Activated CD8-positive, alpha-beta memory T cell treated with anti-CD3 and anti-CD28 coated beads for 48 hours (primary cell): ENCODE measurements at regions not wholly inside any gene's neighbourhood (a gene's known extent, or its start where the extent isn't known, plus 50 kb on each side); places are given as distances from the start of the nearest gene placed in this dataset.

Source experiments
- DNase-seq, 3 experiments: peaks; one replicate each; pipeline ENCODE4 v3.0.0-alpha.2; 2020; ENCODE audit warnings: low read depth in 2 of 3, low spot score in 2 of 3

- no peak for DNase-seq
Measured at GRCh38 chr22:23414727-23415489, 165.2 kb downstream of the IGLL1 start.

- no peak for DNase-seq
Measured at GRCh38 chr22:23411739-23412138, 168.4 kb downstream of the IGLL1 start.

- no peak for DNase-seq
Measured at GRCh38 chr22:23410411-23410810, 169.7 kb downstream of the IGLL1 start.

DNA sequence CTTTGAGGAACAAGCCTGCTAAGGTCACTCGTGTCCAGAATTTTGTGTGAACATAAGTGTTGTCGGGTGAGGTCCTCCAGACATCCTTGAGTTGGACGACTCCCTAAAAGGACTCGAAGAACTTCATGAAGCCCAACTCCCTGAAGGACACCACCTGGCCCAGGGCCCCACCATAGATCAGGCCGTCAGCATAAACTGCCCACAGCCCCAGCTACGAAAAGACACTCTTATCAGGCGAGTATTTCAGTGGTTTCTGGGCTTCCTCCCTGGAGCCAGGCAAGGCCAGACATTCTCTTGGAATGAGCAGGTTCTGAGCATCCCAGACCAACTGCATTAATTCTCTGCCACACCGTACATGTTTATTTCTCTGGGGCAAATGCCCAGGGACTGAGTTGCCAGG is 170.1 kb downstream of the IGLL1 start:
- no peak for DNase-seq

- no peak for DNase-seq
Measured at GRCh38 chr22:23408321-23408720, 171.8 kb downstream of the IGLL1 start.

- DNase-seq, result no peak
Measured at GRCh38 chr22:23405366-23405851, 174.7 kb downstream of the IGLL1 start.

- no peak for DNase-seq
Measured at GRCh38 chr22:23404689-23405365, 175.3 kb downstream of the IGLL1 start.

DNA sequence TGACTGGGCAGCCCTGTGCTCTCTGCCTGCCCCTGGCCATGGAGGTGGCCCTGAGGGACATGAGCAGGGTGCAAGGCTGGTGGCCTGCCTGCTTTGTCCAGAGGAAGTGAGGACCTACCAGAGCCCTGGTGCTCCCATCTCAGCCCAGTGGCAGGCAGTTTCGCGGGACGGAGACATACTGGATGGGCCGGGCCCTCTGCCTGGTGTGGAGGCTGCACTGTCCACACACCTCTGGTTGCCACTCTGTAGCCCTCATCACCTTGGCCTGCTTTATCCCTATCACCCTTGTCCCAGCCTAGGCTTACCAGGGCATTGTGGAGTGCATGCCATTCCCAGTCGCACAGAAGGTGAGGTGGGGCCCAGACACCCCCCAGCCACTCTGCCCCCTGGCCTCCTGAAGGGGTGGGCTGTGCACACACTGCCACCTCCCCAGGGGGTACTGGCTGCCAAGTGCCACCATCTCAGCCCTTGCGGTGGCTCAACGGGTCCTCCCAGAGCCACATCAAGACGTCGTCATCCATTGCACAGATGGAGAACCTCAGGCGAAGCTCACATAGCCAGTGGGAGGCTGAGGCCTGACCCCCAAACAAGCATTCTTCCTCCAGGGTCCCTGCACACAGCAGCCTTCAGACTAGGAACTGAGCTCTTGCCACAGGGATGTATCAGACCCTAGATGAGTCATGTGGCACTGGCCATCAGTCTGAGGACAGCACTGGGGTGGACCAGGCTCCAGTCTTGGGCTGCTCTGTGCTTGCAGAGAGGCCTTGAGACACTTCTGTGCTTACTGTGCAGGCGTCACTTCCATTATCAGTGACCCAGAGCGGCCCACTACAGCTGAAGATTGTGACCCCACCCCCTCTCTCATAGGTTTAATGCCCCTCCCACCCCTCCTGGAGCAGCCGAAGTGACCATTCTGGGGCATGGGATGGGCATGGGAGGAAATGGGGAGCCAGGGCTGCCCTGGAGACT is 176.1 kb downstream of the IGLL1 start:
- DNase-seq, result no peak

DNA sequence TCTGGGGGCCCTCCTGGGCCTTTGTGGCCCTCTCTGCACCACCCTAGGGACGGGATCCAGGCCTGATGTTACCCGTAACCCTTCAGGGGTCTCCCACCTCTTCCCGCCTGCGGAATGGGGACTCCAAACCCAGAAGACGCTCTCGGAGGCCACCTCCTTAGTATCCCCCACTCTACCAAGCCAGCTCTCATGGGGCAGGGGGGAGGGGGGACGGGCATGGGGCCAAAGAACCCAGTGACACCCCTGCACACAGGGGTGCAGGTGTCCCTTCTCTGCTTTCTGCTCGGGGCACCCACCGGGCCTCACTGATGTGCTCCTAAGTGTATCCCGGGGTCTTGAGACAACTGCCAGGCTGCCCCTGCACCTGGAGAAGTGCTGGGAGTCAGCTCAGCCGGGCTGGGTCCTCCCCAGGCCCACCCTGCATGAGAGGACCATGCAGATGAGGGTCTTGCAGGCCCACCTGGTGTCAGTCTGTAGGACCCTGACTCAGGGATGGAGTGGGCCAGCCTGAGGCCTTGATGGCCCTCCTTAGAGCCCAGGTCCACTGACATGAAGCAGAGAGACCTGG is 176.9 kb downstream of the IGLL1 start:
- DNase-seq, result no peak

- peak in 2 of 3 experiments; percentile 20 to 28 for DNase-seq
Measured at GRCh38 chr22:23402275-23403151, 177.6 kb downstream of the IGLL1 start.

GRCh38 chr22:23401910-23402274 is 178.2 kb downstream of the IGLL1 start:
- no peak for DNase-seq

DNA sequence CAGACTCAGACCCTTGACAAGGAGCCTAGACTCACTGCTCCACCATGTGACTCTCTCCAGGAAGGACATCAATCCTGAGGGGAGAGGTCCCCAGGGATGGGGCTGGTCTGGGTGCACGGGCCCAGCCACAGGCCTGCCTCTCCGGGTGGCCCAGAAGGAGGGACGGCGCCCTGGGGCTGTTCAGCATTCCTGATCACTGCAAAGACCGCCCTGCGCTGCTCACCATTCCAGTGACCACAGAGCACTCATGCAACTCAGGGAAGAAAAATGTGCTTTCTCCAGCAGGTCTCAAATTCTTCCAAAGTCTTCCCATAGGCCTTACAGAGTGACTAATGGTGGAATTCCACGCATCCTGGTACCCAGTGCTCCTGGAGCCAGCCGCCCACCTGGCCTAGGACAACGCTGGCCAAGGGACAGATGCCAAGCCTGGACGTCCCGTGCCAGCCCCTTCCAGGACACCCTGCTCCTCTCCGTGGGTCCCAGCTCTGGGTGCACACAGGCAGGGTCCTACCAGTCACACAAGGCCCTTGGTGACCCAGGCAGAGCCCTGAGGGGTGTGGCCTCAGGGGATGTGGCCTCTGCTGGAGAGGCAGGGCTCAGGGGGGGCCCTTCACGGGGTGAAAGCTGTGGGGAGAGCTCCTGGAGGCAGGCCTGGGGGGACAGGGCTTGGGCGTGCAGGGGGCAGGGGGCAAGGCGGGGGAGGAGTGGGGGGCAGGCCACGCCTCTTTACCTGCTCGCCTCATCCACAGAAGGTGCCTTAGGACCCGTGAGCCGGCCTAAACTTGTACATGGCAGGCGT is 178.8 kb downstream of the IGLL1 start:
- DNase-seq, result no peak

DNA sequence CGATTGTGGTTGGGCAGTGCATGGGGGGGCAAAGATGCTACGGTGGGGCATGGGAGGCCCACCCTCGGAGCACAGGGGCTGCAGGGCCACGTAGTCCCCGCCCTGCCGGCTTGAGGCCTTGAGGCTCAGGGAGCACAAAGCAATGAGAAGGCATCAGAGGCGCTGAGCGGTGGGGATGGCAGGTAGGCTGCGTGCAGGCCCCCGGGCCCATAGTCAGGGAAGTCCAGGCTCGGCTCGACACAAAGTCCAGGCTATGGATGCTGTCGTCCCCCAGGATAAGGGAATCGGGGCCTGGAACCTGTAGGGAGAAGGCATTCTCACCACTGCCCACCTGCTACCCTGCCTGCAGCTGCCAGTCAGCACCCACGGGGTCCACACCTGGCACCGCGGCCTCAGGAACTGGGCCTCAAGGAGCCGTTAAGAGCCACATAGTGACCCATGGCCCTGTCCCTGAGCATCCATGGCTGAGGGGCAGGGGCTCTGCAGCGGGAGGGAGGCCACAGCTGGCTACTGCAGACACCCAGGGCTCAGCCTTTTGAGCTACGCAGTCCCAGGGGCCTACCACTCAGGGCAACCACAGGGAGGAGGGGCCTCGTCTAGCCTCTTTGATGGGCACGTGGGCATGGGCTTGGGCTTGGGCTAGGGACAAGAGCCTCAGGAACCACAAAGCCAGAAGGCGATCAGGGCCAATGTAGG is 179.7 kb downstream of the IGLL1 start:
- no peak for DNase-seq

DNA sequence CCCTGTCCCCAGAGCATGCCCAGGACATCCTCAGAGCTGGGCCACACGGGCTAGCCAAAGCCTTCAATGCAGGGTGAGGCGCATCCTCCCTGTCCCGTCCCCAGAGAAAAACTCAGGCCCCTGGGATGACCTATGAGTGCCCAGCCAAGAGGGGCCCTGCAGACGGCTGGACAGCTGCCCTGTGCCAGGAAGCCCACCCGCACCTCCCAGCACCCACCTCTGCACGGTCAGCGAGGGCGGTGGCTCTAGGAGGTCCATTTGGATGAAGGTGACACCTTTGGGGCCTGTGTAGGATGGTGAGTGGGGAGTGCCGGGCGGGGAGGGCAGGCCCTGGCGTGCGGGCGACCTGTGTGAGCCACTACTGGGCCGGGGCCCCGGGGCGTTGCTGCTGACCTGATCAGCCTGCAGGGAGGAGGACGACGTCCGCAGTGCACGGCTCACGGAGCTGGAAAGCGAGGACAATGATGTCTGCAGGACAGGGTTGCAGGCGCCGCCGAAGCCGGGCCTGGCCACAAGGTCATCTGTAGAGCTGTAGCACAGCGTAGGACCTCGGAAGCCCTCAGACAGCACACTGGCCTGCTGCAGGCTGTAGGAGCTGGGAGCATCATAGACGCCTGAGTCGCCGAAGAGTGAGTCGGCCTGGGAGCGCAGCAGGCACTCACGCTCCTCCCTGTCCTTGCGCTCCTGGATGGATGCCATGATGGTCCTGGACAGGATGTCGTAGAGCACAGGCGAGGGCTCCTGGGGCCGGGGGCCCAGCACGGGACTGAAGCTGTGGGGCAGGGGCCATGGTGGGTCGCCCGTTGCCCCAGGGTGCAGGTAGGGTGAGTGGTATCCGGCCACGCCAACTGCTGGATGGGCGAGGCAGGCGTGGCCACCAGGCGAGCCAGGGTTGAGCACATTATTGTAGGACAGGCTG is 180.5 kb downstream of the IGLL1 start:
- no peak for DNase-seq

- DNase-seq, result no peak
Measured at GRCh38 chr22:23398701-23399366, 181.3 kb downstream of the IGLL1 start.

DNA sequence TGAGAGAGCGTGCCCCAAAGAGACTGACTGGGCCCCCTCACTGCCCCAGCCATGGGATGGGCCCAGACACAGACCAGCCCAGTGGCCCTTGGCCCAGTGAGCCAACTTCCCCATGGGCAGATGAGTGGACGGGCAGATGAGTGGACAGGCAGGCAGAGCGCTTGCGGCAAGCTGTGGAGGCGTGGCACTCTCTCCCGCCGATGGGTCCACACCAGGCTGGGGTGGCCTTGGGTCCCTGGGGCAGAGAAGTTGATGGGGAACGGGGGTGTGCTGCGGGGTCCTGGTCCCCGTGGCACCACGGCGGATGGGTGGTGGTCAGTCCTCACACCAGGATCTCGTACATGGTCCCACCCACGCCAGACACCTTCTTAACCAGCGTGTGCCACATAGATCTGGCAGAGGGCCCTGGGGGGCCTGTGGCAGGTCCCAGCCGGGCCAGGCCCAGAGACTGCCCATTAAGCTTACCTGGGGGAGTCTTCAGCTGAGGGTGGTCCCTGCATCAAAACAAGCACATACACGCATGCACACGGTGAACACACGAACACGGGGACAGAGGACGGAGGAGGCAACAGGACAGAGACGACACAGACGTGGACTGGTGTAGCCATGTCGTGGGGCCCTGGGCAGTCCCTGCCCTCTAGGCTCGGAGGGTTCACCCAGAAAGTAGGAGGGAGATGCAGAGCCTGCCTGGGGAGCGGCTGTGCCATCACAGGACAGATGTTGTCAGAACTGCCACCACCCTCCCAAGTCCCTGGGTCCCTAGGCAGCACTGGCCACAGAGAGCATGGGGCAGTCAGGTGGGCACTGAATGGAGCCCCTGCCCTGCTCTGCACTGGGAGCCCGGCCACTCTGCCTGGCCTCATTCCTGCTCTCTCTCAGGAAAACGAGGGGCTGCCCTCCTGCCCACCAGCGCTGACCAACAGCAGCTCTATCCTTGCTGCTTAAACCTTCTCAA is 182.2 kb downstream of the IGLL1 start:
- DNase-seq, result no peak
